ENCODE measurements at regions not wholly inside any gene's neighbourhood (a gene's known extent, or its start where the extent isn't known, plus 50 kb on each side); places are given as distances from the start of the nearest gene placed in this dataset.

- DNase-seq (ENCODE audit: low read depth) = no peak
- no peak overlapping the region for H3K4me3 ChIP-seq (ENCODE audit: low read depth, low read length)
- TF ChIP-seq, protein P1, sequence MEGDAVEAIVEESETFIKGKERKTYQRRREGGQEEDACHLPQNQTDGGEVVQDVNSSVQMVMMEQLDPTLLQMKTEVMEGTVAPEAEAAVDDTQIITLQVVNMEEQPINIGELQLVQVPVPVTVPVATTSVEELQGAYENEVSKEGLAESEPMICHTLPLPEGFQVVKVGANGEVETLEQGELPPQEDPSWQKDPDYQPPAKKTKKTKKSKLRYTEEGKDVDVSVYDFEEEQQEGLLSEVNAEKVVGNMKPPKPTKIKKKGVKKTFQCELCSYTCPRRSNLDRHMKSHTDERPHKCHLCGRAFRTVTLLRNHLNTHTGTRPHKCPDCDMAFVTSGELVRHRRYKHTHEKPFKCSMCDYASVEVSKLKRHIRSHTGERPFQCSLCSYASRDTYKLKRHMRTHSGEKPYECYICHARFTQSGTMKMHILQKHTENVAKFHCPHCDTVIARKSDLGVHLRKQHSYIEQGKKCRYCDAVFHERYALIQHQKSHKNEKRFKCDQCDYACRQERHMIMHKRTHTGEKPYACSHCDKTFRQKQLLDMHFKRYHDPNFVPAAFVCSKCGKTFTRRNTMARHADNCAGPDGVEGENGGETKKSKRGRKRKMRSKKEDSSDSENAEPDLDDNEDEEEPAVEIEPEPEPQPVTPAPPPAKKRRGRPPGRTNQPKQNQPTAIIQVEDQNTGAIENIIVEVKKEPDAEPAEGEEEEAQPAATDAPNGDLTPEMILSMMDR (IDR thresholded peaks at IDR 0.05; ENCODE audit: low read depth, low read length, missing control alignments) = no peak
Measured at GRCh38 chr10:71083716-71083975, 128.7 kb upstream of the UNC5B start.

DNA sequence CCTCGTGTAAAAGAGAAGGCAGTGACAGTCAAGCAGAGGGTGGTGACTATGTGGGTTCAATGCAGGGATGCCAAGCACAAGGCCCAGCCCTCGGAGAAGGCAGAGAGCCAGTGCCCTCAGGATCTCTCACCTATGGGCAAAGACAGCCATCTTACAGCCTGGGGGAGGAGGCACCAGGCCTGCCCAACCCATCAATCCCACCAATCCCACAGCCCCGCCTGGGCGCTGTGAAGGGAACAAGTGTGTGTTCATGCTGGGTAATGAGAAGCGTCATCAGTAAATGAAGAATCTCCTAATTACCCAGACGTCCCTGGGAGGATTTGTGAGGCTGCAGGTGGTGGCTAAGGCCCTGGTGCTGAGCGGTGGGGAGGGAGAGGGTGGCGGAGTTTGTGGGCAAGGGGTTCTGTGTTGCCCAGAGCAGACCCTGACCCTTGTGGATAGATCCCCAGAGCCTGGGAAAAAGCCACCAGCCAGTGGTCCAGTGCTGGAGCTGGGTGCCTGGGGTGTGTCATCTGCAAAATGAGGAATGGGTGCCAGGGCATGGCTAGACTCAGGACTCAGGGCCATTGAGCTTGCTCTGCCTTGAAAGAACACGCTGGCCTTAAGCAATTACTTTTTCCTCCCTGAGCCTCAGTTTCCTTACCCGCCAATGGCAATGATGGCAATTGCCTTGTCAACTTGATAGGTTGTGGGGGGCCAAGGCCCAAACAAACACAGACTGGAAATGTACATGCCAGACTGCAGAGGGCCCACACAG is 128.1 kb upstream of the UNC5B start:
- no peak for DNase-seq (ENCODE audit: low read depth)
- no peak overlapping the region for H3K4me3 ChIP-seq (ENCODE audit: low read depth, low read length)
- TF ChIP-seq, protein P1 (IDR thresholded peaks at IDR 0.05; ENCODE audit: low read depth, low read length, missing control alignments) = no peak

DNA sequence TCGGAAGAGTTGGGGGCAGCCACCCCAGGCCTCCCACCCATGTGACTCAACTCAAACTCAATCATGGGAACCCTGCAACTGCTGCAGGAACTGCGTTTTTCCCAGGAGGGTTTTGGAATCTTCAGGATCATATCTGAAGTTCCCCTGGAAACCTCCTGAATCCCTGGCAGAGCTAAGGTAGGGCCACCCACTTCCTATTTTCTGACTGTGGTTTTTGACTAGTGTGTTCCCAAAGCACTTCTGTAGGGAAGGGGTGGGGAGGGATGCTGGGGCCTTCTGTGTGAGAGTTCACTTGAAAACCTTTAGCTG is 127.6 kb upstream of the UNC5B start:
- DNase-seq (ENCODE audit: low read depth) = no peak
- TF ChIP-seq, protein P1 (IDR thresholded peaks at IDR 0.05; ENCODE audit: low read depth, low read length, missing control alignments) = no peak
- no peak overlapping the region for H3K4me3 ChIP-seq (ENCODE audit: low read depth, low read length)

GRCh38 chr10:71085689-71086438 is 126.5 kb upstream of the UNC5B start:
- TF ChIP-seq, protein P1 (IDR thresholded peaks at IDR 0.05; ENCODE audit: low read depth, low read length, missing control alignments) = no peak
- no peak overlapping the region for H3K4me3 ChIP-seq (ENCODE audit: low read depth, low read length)
- no peak for DNase-seq (ENCODE audit: low read depth)

GRCh38 chr10:71086439-71087080 is 125.8 kb upstream of the UNC5B start:
- H3K4me3 ChIP-seq (ENCODE audit: low read depth, low read length) = no peak overlapping the region
- TF ChIP-seq, protein P1 (IDR thresholded peaks at IDR 0.05; ENCODE audit: low read depth, low read length, missing control alignments) = no peak
- DNase-seq (ENCODE audit: low read depth) = no peak

DNA sequence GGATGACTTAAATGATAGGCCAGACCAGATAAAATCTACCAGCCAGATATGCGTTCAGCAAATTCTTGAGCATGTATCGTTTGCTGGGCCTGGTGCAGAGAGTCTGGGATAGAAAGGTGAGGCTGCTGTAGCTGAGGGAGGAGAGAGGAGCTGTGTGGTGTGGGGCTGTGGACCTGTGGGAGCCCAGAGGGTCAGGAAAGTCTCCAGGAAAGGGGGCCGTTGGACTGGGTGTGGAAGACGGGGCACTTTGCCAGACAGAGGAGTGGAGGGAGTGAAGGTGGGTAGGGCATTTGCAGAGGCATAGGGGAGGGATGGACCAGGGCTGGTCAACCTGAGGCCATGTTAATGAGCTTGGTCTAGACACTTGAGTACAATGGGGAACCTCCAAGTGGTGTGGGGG is 124.7 kb upstream of the UNC5B start:
- DNase-seq (ENCODE audit: low read depth) = no peak
- H3K4me3 ChIP-seq (ENCODE audit: low read depth, low read length) = no peak overlapping the region
- TF ChIP-seq, protein P1 (IDR thresholded peaks at IDR 0.05; ENCODE audit: low read depth, low read length, missing control alignments) = no peak

Measured in GM12864 (cell line).